ENCODE measurements at regions not wholly inside any gene's neighbourhood (a gene's known extent, or its start where the extent isn't known, plus 50 kb on each side); places are given as distances from the start of the nearest gene placed in this dataset.

DNA sequence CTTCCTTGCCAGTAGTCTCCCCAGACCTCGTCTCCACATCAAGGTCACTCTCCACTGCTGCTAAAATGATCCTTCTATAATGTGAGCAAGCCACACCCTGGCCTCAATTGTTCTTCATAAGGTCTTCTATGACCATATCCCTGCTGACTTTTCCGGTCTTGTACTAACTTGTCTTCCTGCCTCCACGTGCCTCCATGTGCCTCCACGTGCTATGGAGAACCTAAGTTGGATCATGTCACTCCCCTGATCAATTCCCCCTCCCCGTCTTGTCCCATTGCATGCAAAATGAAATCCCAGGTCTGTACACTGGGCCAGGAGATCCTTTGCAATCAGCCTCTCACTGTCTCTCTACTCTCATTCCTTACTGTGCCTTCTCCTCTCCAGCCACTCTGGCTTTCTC lies 110.6 kb downstream of the TTC8 start:
- Histone ChIP-seq H3K4me2 (no peak overlapping the region), H3K9ac (no peak overlapping the region), H3K27ac (no peak overlapping the region), H3K27me3 (ENCODE audit: insufficient read depth, low read depth) (no peaks in the 10 kb centered on the region), H3K36me3 (ENCODE audit: insufficient read depth) (no peaks in the 10 kb centered on the region), H3K4me1 (ENCODE audit: low read depth, poor library complexity, severe bottlenecking) (no peaks in the 10 kb centered on the region), H2AFZ (ENCODE audit: low read depth) (no peak overlapping the region), H3K79me2 (ENCODE audit: insufficient read depth, low read depth) (no peaks in the 10 kb centered on the region), H4K20me1 (ENCODE audit: insufficient read depth) (no peaks in the 10 kb centered on the region), H3K4me3 (IDR thresholded peaks at IDR 0.05; ENCODE audit: insufficient read depth, low read depth, low read length) (no peak overlapping the region)
- TF ChIP-seq, protein P1, sequence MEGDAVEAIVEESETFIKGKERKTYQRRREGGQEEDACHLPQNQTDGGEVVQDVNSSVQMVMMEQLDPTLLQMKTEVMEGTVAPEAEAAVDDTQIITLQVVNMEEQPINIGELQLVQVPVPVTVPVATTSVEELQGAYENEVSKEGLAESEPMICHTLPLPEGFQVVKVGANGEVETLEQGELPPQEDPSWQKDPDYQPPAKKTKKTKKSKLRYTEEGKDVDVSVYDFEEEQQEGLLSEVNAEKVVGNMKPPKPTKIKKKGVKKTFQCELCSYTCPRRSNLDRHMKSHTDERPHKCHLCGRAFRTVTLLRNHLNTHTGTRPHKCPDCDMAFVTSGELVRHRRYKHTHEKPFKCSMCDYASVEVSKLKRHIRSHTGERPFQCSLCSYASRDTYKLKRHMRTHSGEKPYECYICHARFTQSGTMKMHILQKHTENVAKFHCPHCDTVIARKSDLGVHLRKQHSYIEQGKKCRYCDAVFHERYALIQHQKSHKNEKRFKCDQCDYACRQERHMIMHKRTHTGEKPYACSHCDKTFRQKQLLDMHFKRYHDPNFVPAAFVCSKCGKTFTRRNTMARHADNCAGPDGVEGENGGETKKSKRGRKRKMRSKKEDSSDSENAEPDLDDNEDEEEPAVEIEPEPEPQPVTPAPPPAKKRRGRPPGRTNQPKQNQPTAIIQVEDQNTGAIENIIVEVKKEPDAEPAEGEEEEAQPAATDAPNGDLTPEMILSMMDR (conservative IDR thresholded peaks at IDR 0.05; ENCODE audit: low read depth, low read length) = no peak

DNA sequence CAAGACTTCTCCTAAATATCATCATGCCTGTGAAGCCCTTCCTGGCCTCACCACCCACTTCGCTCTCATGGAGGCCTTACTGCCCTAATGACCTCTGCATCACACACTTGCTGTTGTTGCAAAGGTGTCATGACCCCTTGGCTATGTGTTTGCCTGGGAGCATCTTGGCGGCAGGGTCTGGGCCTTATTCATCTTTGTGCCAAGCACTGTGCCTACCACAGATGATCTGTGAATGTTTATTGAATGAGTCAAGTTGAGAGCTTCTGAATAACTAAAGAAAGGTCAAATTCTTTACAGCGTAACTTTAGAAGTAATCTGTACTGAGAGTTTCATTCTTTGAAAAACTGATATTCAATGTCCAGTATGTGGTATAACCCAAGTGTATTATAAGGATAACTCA lies 113.3 kb downstream of the TTC8 start:
- TF ChIP-seq, protein P1 (conservative IDR thresholded peaks at IDR 0.05; ENCODE audit: low read depth, low read length) = no peak
- no peaks in the 10 kb centered on the region for H3K79me2 ChIP-seq (ENCODE audit: insufficient read depth, low read depth)
- H3K4me3 ChIP-seq (IDR thresholded peaks at IDR 0.05; ENCODE audit: insufficient read depth, low read depth, low read length) = no peak overlapping the region
- no peaks in the 10 kb centered on the region for H3K27me3 ChIP-seq (ENCODE audit: insufficient read depth, low read depth)
- no peak overlapping the region for H2AFZ ChIP-seq (ENCODE audit: low read depth)
- H3K4me2 ChIP-seq = no peak overlapping the region
- H3K27ac ChIP-seq = no peak overlapping the region
- H4K20me1 ChIP-seq (ENCODE audit: insufficient read depth) = no peaks in the 10 kb centered on the region
- H3K9ac ChIP-seq = no peak overlapping the region
- no peaks in the 10 kb centered on the region for H3K36me3 ChIP-seq (ENCODE audit: insufficient read depth)
- no peaks in the 10 kb centered on the region for H3K4me1 ChIP-seq (ENCODE audit: low read depth, poor library complexity, severe bottlenecking)

DNA sequence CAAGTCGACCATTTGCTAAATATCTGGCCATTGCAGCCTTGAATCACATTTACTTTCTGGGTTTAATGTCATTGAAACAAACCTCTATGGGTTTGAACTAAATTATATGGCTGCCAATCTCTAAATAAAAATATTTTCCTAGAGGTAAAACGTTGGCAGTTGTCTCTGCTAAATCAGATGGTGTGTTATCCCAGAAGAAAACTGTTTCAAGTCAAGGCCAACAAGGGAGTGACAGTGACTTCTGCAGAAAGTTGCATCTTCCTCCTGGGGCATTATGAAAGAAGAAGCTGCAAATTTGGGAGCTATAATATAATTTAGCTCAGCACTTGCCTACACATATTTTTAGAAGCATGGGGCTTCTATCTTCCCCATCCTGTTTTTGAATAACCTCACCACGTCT lies 116.2 kb downstream of the TTC8 start:
- no peak overlapping the region for H3K9ac ChIP-seq

DNA sequence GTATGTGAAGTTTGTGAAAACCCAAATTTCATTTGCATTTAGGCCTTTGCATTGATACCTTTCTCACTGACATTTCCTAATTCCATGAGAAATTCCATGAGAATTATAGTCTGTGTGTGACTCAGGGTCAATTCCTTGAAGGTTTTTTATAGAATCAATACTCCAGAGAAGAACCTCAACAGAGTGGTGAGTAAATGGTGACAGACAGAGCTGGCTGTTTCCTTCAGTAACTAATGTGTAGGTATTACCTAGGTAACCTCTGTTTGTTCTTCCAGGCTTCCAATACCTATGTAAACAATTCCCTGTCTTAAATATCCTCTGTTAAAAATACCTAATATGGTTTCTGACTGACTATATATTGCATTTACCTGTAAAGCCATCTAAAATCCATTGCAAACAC lies 117.0 kb downstream of the TTC8 start:
- Histone ChIP-seq H3K27me3 (ENCODE audit: insufficient read depth, low read depth) (no peaks in the 10 kb centered on the region), H3K27ac (no peak overlapping the region), H3K36me3 (ENCODE audit: insufficient read depth) (no peaks in the 10 kb centered on the region), H3K4me2 (no peak overlapping the region), H4K20me1 (ENCODE audit: insufficient read depth) (no peaks in the 10 kb centered on the region), H3K4me1 (ENCODE audit: low read depth, poor library complexity, severe bottlenecking) (no peaks in the 10 kb centered on the region), H3K4me3 (IDR thresholded peaks at IDR 0.05; ENCODE audit: insufficient read depth, low read depth, low read length) (no peak overlapping the region), H3K9ac (no peak overlapping the region), H2AFZ (ENCODE audit: low read depth) (no peak overlapping the region), H3K79me2 (ENCODE audit: insufficient read depth, low read depth) (no peaks in the 10 kb centered on the region)
- TF ChIP-seq, protein P1 (conservative IDR thresholded peaks at IDR 0.05; ENCODE audit: low read depth, low read length) = no peak

More for the DNA sequence above, 116.2 kb downstream of the TTC8 start:
- no peaks in the 10 kb centered on the region for H3K27me3 ChIP-seq (ENCODE audit: insufficient read depth, low read depth)
- no peak overlapping the region for H3K4me3 ChIP-seq (IDR thresholded peaks at IDR 0.05; ENCODE audit: insufficient read depth, low read depth, low read length)
- no peak overlapping the region for H3K27ac ChIP-seq
- TF ChIP-seq, protein P1 (conservative IDR thresholded peaks at IDR 0.05; ENCODE audit: low read depth, low read length) = no peak
- no peaks in the 10 kb centered on the region for H3K4me1 ChIP-seq (ENCODE audit: low read depth, poor library complexity, severe bottlenecking)
- H3K36me3 ChIP-seq (ENCODE audit: insufficient read depth) = no peaks in the 10 kb centered on the region
- H3K4me2 ChIP-seq = no peak overlapping the region
- no peaks in the 10 kb centered on the region for H3K79me2 ChIP-seq (ENCODE audit: insufficient read depth, low read depth)
- H2AFZ ChIP-seq (ENCODE audit: low read depth) = no peak overlapping the region
- no peaks in the 10 kb centered on the region for H4K20me1 ChIP-seq (ENCODE audit: insufficient read depth)
